LNCaP clone FGC (cell line): ENCODE measurements at regions not wholly inside any gene's neighbourhood (a gene's known extent, or its start where the extent isn't known, plus 50 kb on each side); places are given as distances from the start of the nearest gene placed in this dataset.

Source experiments
- DNase-seq: peaks from one replicate; pipeline ENCODE4 v3.0.0-alpha.2; 2011; ENCODE audit warnings: low read depth
- H3K4me3 ChIP-seq: 2 replicates; pipeline ENCODE4 v1.5.1; 2011; ENCODE audit warnings: mild to moderate bottlenecking, low read depth, low read length, control low read depth
- CTCF ChIP-seq: IDR thresholded peaks from 2 replicates; pipeline ENCODE4 v1.5.1; 2012; ENCODE audit warnings: mild to moderate bottlenecking; ENCODE audit not compliant: control insufficient read depth, insufficient read depth; ENCODE audit errors: extremely low read depth

GRCh38 chr9:126126807-126127206 lies 199.8 kb upstream of the MVB12B start:
- no peak for DNase-seq
- TF ChIP-seq CTCF, result no peak
- no peak overlapping the region for H3K4me3 ChIP-seq

GRCh38 chr9:126127591-126127990 lies 199.0 kb upstream of the MVB12B start:
- H3K4me3 ChIP-seq, result no peak overlapping the region
- TF ChIP-seq CTCF, result no peak
- no peak for DNase-seq

GRCh38 chr9:126128494-126129142 lies 198.0 kb upstream of the MVB12B start:
- TF ChIP-seq CTCF, result no peak
- no peak overlapping the region for H3K4me3 ChIP-seq
- DNase-seq, result no peak

GRCh38 chr9:126131066-126132010 lies 195.3 kb upstream of the MVB12B start:
- no peak overlapping the region for H3K4me3 ChIP-seq
- DNase-seq, result no peak
- no peak for TF ChIP-seq CTCF

- H3K4me3 ChIP-seq, result no peak overlapping the region
These were observed 193.9 kb upstream of the MVB12B start for GRCh38 chr9:126132746-126133145.

GRCh38 chr9:126144196-126144595 lies 182.4 kb upstream of the MVB12B start:
- TF ChIP-seq CTCF, result no peak
- no peak for DNase-seq
- H3K4me3 ChIP-seq, result no peak overlapping the region

More at GRCh38 chr9:126132746-126133145, 193.9 kb upstream of the MVB12B start:
- no peak for TF ChIP-seq CTCF
- no peak for DNase-seq
